Stimulated activated CD4-positive, alpha-beta T cell treated with anti-CD3 and anti-CD28 coated beads, TNF-alpha, amount 100 ng/mL, for 4 hours (primary cell): ENCODE measurements at regions not wholly inside any gene's neighbourhood (a gene's known extent, or its start where the extent isn't known, plus 50 kb on each side); places are given as distances from the start of the nearest gene placed in this dataset.

Experiments
- DNase-seq, 3 experiments: peaks; one replicate each; pipeline ENCODE4 v3.0.0-alpha.2; 2020; ENCODE audit warnings: low read depth in 3 of 3

GRCh38 chr13:73934771-73935170 is 199.4 kb downstream of the KLF12 start:
- DNase-seq, result no peak

- no peak for DNase-seq
These were observed 200.0 kb downstream of the KLF12 start for GRCh38 chr13:73934215-73934641.

- no peak for DNase-seq
These were observed 200.4 kb downstream of the KLF12 start for GRCh38 chr13:73933795-73934194.

- DNase-seq, result no peak
These were observed 202.1 kb downstream of the KLF12 start for GRCh38 chr13:73932091-73932490.

GRCh38 chr13:73929287-73929932 is 204.8 kb downstream of the KLF12 start:
- DNase-seq, result no peak

- DNase-seq, result no peak
These were observed 209.6 kb downstream of the KLF12 start for GRCh38 chr13:73924607-73925006.

- DNase-seq, result no peak
These were observed 211.5 kb downstream of the KLF12 start for GRCh38 chr13:73922493-73923393.

- no peak for DNase-seq
These were observed 215.5 kb downstream of the KLF12 start for GRCh38 chr13:73918691-73919090.

GRCh38 chr13:73913751-73914518 is 220.3 kb downstream of the KLF12 start:
- DNase-seq, result no peak

GRCh38 chr13:73913079-73913740 is 221.0 kb downstream of the KLF12 start:
- no peak for DNase-seq

- no peak for DNase-seq
These were observed 222.8 kb downstream of the KLF12 start for GRCh38 chr13:73911361-73911760.

GRCh38 chr13:73910733-73911132 is 223.5 kb downstream of the KLF12 start:
- DNase-seq, result no peak

- no peak for DNase-seq
These were observed 225.4 kb downstream of the KLF12 start for GRCh38 chr13:73908809-73909208.

- DNase-seq, result no peak
These were observed 229.6 kb downstream of the KLF12 start for GRCh38 chr13:73904625-73905024.

- no peak for DNase-seq
These were observed 230.6 kb downstream of the KLF12 start for GRCh38 chr13:73903561-73903960.

GRCh38 chr13:73902847-73903246 is 231.4 kb downstream of the KLF12 start:
- DNase-seq, result no peak

- no peak for DNase-seq
These were observed 231.9 kb downstream of the KLF12 start for GRCh38 chr13:73902296-73902695.

GRCh38 chr13:73901324-73902068 is 232.7 kb downstream of the KLF12 start:
- no peak for DNase-seq

- no peak for DNase-seq
These were observed 233.6 kb downstream of the KLF12 start for GRCh38 chr13:73900591-73900990.

GRCh38 chr13:73898899-73899298 is 235.3 kb downstream of the KLF12 start:
- no peak for DNase-seq

GRCh38 chr13:73898276-73898675 is 235.9 kb downstream of the KLF12 start:
- DNase-seq, result no peak
